ENCODE measurements at regions not wholly inside any gene's neighbourhood (a gene's known extent, or its start where the extent isn't known, plus 50 kb on each side); places are given as distances from the start of the nearest gene placed in this dataset.

DNA sequence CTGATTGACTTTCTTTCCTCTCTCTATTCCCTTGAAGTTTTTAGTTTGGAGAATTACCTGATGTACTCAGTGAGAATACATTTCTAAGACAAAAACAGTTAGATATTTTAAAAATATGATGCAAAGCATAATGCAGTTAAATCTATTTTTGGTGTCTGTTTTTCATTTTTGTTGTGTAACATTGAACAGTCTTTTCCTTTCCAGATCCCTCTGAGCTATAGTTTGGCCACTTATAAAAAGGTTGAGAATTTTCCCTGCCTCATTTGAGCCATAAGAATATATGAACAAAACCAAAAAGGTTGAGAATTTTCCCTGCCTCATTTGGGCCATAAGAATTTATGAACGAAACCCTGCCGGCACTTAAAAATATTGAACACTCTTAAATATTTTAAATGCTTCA lies 57.0 kb upstream of the IPO5 start:
- TF ChIP-seq MAX (IDR thresholded peaks at IDR 0.05) (no peak), FOSL2 (IDR thresholded peaks at IDR 0.05) (no peak), FOSL2 (CRISPR knock-in tag; IDR thresholded peaks at IDR 0.05) (no peak), BHLHE40 (IDR thresholded peaks at IDR 0.05; ENCODE audit: low read depth, low read length) (no peak), POLR2A (IDR thresholded peaks at IDR 0.05; ENCODE audit: low read length) (no peak), JUN (IDR thresholded peaks at IDR 0.05) (no peak), CHD4 (IDR thresholded peaks at IDR 0.05; ENCODE audit: borderline replicate concordance) (no peak), MAFK (IDR thresholded peaks at IDR 0.05; ENCODE audit: partially characterized antibody) (no peak), CTCF (IDR thresholded peaks at IDR 0.05) (no peak), NR3C1 (IDR thresholded peaks at IDR 0.05) (no peak), ZC3H11A (IDR thresholded peaks at IDR 0.05) (no peak), EP300 (IDR thresholded peaks at IDR 0.05) (no peak), HOXB13 (CRISPR knock-in tag; IDR thresholded peaks at IDR 0.05; ENCODE audit: low read depth) (no peak)
- TF ChIP-seq, protein P1, sequence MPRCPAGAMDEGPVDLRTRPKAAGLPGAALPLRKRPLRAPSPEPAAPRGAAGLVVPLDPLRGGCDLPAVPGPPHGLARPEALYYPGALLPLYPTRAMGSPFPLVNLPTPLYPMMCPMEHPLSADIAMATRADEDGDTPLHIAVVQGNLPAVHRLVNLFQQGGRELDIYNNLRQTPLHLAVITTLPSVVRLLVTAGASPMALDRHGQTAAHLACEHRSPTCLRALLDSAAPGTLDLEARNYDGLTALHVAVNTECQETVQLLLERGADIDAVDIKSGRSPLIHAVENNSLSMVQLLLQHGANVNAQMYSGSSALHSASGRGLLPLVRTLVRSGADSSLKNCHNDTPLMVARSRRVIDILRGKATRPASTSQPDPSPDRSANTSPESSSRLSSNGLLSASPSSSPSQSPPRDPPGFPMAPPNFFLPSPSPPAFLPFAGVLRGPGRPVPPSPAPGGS (IDR thresholded peaks at IDR 0.05) = no peak
- TF ChIP-seq, protein P2, sequence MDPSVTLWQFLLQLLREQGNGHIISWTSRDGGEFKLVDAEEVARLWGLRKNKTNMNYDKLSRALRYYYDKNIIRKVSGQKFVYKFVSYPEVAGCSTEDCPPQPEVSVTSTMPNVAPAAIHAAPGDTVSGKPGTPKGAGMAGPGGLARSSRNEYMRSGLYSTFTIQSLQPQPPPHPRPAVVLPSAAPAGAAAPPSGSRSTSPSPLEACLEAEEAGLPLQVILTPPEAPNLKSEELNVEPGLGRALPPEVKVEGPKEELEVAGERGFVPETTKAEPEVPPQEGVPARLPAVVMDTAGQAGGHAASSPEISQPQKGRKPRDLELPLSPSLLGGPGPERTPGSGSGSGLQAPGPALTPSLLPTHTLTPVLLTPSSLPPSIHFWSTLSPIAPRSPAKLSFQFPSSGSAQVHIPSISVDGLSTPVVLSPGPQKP (IDR thresholded peaks at IDR 0.05; ENCODE audit: low read depth, low read length) = no peak

Data from A549 (cell line).